ENCODE measurements at regions not wholly inside any gene's neighbourhood (a gene's known extent, or its start where the extent isn't known, plus 50 kb on each side); places are given as distances from the start of the nearest gene placed in this dataset.
"Not testable (repeated sequence)": the region's sequence is repeated elsewhere in the genome, so short reads cannot be mapped to it uniquely, and the experiment has no call there.

GRCh38 chr6:62999242-62999641 lies 212.0 kb upstream of the FKBP1C start:
- TF ChIP-seq, protein P1, sequence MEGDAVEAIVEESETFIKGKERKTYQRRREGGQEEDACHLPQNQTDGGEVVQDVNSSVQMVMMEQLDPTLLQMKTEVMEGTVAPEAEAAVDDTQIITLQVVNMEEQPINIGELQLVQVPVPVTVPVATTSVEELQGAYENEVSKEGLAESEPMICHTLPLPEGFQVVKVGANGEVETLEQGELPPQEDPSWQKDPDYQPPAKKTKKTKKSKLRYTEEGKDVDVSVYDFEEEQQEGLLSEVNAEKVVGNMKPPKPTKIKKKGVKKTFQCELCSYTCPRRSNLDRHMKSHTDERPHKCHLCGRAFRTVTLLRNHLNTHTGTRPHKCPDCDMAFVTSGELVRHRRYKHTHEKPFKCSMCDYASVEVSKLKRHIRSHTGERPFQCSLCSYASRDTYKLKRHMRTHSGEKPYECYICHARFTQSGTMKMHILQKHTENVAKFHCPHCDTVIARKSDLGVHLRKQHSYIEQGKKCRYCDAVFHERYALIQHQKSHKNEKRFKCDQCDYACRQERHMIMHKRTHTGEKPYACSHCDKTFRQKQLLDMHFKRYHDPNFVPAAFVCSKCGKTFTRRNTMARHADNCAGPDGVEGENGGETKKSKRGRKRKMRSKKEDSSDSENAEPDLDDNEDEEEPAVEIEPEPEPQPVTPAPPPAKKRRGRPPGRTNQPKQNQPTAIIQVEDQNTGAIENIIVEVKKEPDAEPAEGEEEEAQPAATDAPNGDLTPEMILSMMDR (conservative IDR thresholded peaks at IDR 0.05; ENCODE audit: low read depth, low read length), result not testable (repeated sequence)
- TF ChIP-seq POLR2A, BHLHE40, CEBPB, SMC3 (IDR thresholded peaks at IDR 0.05; ENCODE audit: low read depth, low read length): not testable (repeated sequence)
- TF ChIP-seq, protein P2, sequence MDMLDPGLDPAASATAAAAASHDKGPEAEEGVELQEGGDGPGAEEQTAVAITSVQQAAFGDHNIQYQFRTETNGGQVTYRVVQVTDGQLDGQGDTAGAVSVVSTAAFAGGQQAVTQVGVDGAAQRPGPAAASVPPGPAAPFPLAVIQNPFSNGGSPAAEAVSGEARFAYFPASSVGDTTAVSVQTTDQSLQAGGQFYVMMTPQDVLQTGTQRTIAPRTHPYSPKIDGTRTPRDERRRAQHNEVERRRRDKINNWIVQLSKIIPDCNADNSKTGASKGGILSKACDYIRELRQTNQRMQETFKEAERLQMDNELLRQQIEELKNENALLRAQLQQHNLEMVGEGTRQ (IDR thresholded peaks at IDR 0.05; ENCODE audit: low read depth, low read length), result not testable (repeated sequence)
- TF ChIP-seq, protein P3, sequence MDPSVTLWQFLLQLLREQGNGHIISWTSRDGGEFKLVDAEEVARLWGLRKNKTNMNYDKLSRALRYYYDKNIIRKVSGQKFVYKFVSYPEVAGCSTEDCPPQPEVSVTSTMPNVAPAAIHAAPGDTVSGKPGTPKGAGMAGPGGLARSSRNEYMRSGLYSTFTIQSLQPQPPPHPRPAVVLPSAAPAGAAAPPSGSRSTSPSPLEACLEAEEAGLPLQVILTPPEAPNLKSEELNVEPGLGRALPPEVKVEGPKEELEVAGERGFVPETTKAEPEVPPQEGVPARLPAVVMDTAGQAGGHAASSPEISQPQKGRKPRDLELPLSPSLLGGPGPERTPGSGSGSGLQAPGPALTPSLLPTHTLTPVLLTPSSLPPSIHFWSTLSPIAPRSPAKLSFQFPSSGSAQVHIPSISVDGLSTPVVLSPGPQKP (IDR thresholded peaks at IDR 0.05; ENCODE audit: borderline replicate concordance, low read depth, low read length), result not testable (repeated sequence)

All from IMR-90 (cell line).